Right lobe of liver (tissue), 6 donors: ENCODE measurements at regions not wholly inside any gene's neighbourhood (a gene's known extent, or its start where the extent isn't known, plus 50 kb on each side); places are given as distances from the start of the nearest gene placed in this dataset.

Experiments used
- ATAC-seq, 4 donors: fragments of 200-7000 bp; cut with Tn5 transposase; one replicate each; pipeline ENCODE4 v1.9.1; 2020; ENCODE audit warnings: mild to moderate bottlenecking in 4 of 4, moderate library complexity in 4 of 4
- DNase-seq, 3 donors: peaks; one replicate each; pipeline ENCODE4 v3.0.0-alpha.2; 2020
- H3K27ac ChIP-seq, 3 donors: fragments of 200-600 bp; one replicate each; pipeline ENCODE4 v1.8.0; 2022
- H3K27me3 ChIP-seq, 2 donors: fragments of 200-600 bp; one replicate each; pipeline ENCODE4 v1.8.0; 2022
- H3K36me3 ChIP-seq, 4 donors: fragments of 200-600 bp; sonication (generic) in 1 of 4; one replicate each; pipeline versions ENCODE4 v1.5.1 to v1.8.0; 2017 to 2022; ENCODE audit warnings: control low read depth in 1 of 4
- H3K4me1 ChIP-seq, 4 donors: fragments of 200-600 bp; sonication (generic) in 1 of 4; one replicate each; pipeline versions ENCODE4 v1.5.1 to v1.8.0; 2017 to 2022; ENCODE audit warnings: control low read depth in 1 of 4
- H3K4me3 ChIP-seq, 3 donors: fragments of 200-600 bp; one replicate each; pipeline ENCODE4 v1.8.0; 2022
- H3K9me3 ChIP-seq, 4 donors: fragments of 200-600 bp; sonication (generic) in 1 of 4; one replicate each; pipeline versions ENCODE4 v1.5.1 to v1.8.0; 2017 to 2022; ENCODE audit warnings: control low read depth in 1 of 4
- CTCF ChIP-seq, 4 donors: fragments of 200-600 bp in 3 of 4; fragments of 450-650 bp in 1 of 4; IDR thresholded peaks; one replicate each; pipeline versions ENCODE4 v1.5.1 to v1.8.0; 2016 to 2022; ENCODE audit warnings: antibody characterized with exemption in 4 of 4, mild to moderate bottlenecking in 2 of 4
- POLR2A ChIP-seq: fragments of 450-650 bp; IDR thresholded peaks from one replicate; pipeline ENCODE4 v1.6.1; 2017; ENCODE audit warnings: antibody characterized with exemption, mild to moderate bottlenecking
- WGBS: methylation state at CpG from one replicate; pipeline ENCODE4 v1.1.6; 2018; ENCODE audit warnings: low coverage, low lambda C conversion rate; ENCODE audit not compliant: insufficient coverage; ENCODE audit errors: missing lambda C conversion rate; 5-methylcytosine and 5-hydroxymethylcytosine counted together
- intact Hi-C, 2 donors: fragments of 100-400 bp; cut with DNase I; formaldehyde crosslinking; loops; one replicate each; pipeline versions ENCODE4 v1.11.2 to v1.14.1; 2022
- donor health status: DM: no; HTN: yes; CAD: no.
- donor health status: DM: no; HTN: no; CAD: no.
- donor health status: DM: no; HTN: no; CAD: no.
- donor health status: DM: no; HTN: yes; CAD: no.
- donor health status: DM: no; HTN: yes; CAD: no.

DNA sequence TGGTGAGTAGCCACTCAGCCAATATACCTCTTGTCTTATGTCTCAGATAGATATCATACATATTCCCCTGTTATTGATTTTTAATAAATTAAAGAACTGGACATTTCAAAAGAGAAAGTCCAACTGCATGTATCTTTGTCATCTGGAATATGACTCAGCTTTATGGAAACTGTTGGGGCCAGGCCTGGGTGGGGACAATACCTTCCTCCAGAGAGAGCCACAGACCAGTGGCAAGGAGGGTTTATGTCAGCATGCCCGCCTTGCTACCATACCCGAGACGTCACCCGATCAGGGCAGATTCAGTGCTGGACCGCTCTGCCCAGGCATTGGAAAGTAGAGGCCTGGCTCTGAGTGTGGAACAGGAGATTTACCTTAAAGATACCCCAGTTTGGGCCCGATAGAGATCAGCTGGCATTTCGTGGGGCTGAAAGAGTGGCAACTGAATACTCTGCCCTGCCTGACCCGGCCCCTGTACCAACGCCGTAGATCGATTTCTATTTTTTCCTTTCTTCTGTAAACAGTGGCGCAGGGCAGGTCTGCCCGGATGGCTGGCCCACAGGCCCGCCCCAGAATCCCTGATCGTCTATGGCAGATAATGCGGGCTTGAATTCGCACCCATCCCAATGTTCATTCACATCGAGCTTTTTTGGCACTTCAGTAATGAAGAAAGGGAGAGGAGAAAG is 158.6 kb downstream of the SALL1 start:
- Histone ChIP-seq H3K9me3 (no peaks in the 10 kb centered on the region), H3K27ac (no peak overlapping the region), H3K4me1 (peaks cover 0 to 3% (median 0%) of the 10 kb centered on the region in 4 donors), H3K36me3 (no peaks in the 10 kb centered on the region), H3K27me3 (no peaks in the 10 kb centered on the region), H3K4me3 (no peak overlapping the region)
- no peak for TF ChIP-seq CTCF (IDR thresholded peaks at IDR 0.05)
- no peak for TF ChIP-seq POLR2A
- DNase-seq (peak in 1 of 3 donors; percentile 51), ATAC-seq (peak; percentile 68 to 83 (median 76))
- 77% methylated on average over 11 of the region's 18 CpGs for WGBS
- intact Hi-C loops: no loop called here

GRCh38 chr16:50991436-50991835 is 159.6 kb downstream of the SALL1 start:
- H3K4me1 ChIP-seq: no peaks in the 10 kb centered on the region
- H3K27me3 ChIP-seq: no peaks in the 10 kb centered on the region
- 83% methylated on average over 7 of the region's 13 CpGs for WGBS
- H3K36me3 ChIP-seq: no peaks in the 10 kb centered on the region
- TF ChIP-seq CTCF (IDR thresholded peaks at IDR 0.05) (no peak), POLR2A (no peak)
- H3K27ac ChIP-seq: no peak overlapping the region
- H3K4me3 ChIP-seq: no peak overlapping the region
- no peak for ATAC-seq
- no peaks in the 10 kb centered on the region for H3K9me3 ChIP-seq
- intact Hi-C loops: no loop called here
- DNase-seq: no peak

GRCh38 chr16:50991006-50991405 is 160.1 kb downstream of the SALL1 start:
- H3K4me3 ChIP-seq: no peak overlapping the region
- no peaks in the 10 kb centered on the region for H3K9me3 ChIP-seq
- H3K36me3 ChIP-seq: no peaks in the 10 kb centered on the region
- no peak overlapping the region for H3K27ac ChIP-seq
- no peak for TF ChIP-seq POLR2A
- no peaks in the 10 kb centered on the region for H3K4me1 ChIP-seq
- DNase-seq (no peak), ATAC-seq (no peak)
- WGBS: 79% methylated on average over 2 of the region's 14 CpGs
- no peaks in the 10 kb centered on the region for H3K27me3 ChIP-seq
- intact Hi-C loops: no loop called here

DNA sequence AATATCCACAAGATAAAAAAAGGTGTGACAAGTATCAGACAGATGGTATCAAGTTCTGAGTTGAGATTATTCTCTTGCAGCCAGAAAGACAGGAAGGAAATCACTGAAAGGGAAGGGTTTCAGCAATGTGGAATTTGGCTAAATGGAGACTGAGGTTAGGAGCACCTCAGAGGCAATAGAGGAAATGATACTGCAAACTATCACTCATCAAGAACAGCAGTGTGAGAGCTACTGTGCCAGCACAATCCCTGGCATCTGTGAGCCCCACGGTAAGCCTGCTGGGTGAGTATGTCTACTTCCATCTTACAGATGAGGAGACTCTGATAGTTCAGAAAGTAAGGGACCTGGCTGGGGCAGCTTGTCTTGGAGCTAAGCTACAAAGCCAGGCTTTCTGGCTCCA is 162.0 kb downstream of the SALL1 start:
- Histone ChIP-seq H3K4me3 (no peak overlapping the region), H3K9me3 (no peaks in the 10 kb centered on the region), H3K4me1 (no peaks in the 10 kb centered on the region), H3K36me3 (no peaks in the 10 kb centered on the region), H3K27me3 (no peaks in the 10 kb centered on the region), H3K27ac (no peak overlapping the region)
- no peak for ATAC-seq
- DNase-seq: no peak
- 43% methylated on average over 1 of the region's 1 CpG for WGBS
- no peak for TF ChIP-seq POLR2A
- no peak for TF ChIP-seq CTCF (IDR thresholded peaks at IDR 0.05)
- intact Hi-C loops: no loop called here

DNA sequence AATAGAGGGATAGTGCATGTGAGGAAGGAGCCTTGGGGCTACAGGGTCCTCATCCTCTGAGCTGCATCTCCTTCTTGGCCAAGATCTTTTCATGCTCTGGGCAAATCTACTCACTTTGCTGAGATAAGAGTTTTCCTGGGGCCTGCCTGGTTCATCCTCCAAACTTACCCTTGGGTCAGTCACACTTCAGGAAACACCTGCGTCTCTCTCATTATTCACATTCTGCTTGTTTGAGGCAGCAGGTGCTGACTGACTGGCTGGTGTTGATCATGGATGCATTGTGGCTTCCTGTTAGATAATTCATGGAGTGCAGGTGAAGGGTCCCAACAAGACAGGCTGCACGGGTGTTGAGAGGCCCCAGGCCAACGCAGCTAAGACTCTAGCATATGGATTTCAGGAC is 162.6 kb downstream of the SALL1 start:
- TF ChIP-seq CTCF (IDR thresholded peaks at IDR 0.05): no peak
- no peak for TF ChIP-seq POLR2A
- intact Hi-C loops: no loop called here
- Histone ChIP-seq H3K27ac (no peak overlapping the region), H3K9me3 (no peaks in the 10 kb centered on the region), H3K4me1 (no peaks in the 10 kb centered on the region), H3K27me3 (no peaks in the 10 kb centered on the region), H3K36me3 (no peaks in the 10 kb centered on the region), H3K4me3 (no peak overlapping the region)
- 43% methylated on average over 3 of the region's 3 CpGs for WGBS
- ATAC-seq: no peak
- DNase-seq: no peak
